HG03469 (cell line): ENCODE measurements at regions not wholly inside any gene's neighbourhood (a gene's known extent, or its start where the extent isn't known, plus 50 kb on each side); places are given as distances from the start of the nearest gene placed in this dataset.

Experiments
- ATAC-seq: cut with Tn5 transposase; IDR thresholded peaks from one replicate; pipeline ENCODE4 v1.9.1; 2021; ENCODE audit warnings: mild to moderate bottlenecking, moderate library complexity, moderate number of reproducible peaks; ENCODE audit not compliant: unreplicated experiment

DNA sequence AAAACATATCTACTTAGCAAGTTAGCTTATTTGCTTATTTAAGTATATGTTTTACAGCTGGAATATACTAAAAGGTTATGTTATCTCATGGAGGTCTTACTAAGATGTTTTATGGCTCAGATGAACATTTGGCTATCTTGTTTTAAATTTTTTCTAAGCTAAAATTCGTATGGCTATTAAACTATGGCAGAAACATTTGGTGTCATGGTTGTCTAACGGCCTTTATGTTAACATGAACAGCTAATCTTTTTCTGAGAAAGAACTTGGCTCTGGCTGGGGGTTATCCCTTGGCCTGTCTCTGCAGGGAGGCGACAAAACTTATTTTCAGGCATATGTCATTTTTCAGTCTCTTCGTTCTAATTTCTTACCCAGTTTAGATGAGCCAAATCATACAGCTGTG is 101.5 kb upstream of the MTPN start:
- ATAC-seq: no peak

DNA sequence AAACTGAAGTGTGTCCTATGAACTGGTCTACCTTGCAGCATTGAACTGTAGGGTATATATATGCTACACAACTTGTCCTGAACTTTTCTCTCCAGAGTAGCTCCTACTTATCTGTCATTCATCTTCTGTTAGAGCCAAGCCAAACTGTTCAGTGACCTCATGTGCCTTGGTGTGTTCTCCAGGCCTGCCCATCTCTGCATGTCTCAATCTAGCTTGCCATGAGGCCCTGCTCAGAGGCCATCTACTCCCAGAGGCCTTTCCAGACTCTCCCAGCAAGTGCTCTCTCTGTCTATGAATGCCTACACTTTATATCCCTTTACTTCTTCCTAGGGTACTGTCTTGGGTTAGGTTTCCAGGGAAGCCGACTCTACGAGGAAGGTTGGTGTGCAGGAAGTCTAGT is 99.8 kb upstream of the MTPN start:
- no peak for ATAC-seq

DNA sequence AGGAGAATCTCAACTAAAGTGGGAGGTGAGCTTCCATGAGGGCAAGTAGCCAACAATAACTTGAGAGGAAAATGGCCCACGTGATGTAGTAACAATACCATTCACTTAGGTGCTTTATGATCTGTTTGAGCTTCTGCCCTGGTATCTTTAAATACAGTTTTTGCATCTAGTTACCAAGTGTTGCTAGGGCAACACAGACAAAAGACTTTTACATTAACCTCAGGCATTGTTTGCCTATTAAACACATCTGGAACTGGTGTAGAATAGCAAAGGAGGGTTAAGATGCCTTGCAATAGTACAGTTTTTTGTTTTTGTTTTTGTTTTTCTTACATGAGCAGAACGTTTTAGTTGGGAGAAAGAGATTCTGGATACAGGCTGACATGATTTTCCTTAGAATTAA is 97.7 kb upstream of the MTPN start:
- no peak for ATAC-seq

GRCh38 chr7:136072447-136072846 is 95.3 kb upstream of the MTPN start:
- no peak for ATAC-seq

DNA sequence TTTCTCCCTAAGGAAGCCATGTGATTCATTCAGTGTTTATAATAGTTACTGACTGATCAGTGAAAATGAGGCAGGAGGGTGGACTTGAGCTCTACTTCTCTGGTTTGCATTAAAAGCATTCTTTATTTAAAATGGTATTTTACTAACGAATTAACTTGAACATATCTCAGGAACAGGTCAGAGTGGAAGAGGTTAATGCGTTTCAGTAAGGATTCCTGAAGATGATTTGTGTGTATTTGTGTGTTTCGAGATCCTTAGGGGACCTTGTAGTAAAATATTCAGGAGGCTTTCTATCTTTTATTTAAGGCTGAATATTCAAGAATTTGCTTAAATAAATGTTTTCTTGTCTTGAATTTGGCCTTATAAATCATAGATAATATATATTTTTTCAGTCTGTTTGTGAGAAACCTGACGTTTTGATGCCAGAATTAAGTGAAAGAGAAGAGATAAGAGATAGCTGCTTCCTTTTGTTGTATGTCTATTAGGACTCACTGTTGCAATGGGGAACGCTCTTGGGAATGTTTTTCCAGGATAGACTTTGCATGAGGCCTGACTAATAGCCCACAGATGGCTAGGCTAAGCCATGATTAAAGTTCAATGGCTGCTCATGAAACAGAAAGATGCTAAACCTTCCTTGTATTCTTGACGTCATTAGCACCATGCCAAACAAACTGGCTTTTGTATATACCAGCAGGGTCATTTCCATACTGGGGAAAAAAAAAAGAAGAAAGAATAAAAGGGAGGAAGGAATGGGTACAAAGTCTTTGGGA is 93.8 kb upstream of the MTPN start:
- no peak for ATAC-seq

- no peak for ATAC-seq
Observed at GRCh38 chr7:136069840-136070529, 92.8 kb upstream of the MTPN start.

DNA sequence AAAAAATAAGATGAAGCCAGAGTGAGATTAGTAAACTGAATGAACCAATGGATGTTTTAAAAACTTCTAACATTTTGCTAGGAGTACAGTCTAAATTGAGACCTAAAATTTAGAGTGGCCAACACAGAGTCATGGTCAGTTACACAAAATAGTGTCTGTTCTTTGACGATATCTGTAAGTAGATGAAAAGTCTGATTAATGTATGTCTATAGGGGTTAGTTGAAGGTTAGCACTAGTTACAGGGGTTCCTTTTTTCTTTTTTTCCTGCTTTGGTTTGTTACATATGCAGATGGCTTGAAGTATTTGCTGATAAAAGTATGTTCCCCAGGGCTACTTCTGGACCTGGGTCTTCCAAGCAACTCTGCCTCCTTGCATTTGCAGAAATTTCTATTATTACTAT is 90.1 kb upstream of the MTPN start:
- ATAC-seq: no peak

- no peak for ATAC-seq
Observed at GRCh38 chr7:136066304-136067143, 89.4 kb upstream of the MTPN start.

- ATAC-seq: no peak
Observed at GRCh38 chr7:136064627-136065237, 87.6 kb upstream of the MTPN start.

GRCh38 chr7:136064081-136064480 is 86.9 kb upstream of the MTPN start:
- ATAC-seq: no peak

DNA sequence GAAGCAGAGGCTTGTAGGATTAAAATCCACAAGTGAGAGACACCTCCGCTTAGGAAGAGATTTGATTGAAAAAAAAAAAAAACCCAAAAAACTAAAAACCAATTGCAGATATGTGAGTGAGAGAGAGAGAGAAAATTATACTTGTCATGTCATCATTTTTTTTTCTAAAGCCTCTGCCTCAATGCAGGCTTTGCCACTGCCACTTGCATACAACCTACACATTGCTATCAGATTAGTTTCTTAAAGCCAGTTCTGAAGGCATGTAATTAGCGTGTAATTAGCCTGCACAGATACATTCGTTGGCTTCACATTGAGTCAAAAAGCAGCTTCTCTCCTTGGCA is 86.1 kb upstream of the MTPN start:
- no peak for ATAC-seq

DNA sequence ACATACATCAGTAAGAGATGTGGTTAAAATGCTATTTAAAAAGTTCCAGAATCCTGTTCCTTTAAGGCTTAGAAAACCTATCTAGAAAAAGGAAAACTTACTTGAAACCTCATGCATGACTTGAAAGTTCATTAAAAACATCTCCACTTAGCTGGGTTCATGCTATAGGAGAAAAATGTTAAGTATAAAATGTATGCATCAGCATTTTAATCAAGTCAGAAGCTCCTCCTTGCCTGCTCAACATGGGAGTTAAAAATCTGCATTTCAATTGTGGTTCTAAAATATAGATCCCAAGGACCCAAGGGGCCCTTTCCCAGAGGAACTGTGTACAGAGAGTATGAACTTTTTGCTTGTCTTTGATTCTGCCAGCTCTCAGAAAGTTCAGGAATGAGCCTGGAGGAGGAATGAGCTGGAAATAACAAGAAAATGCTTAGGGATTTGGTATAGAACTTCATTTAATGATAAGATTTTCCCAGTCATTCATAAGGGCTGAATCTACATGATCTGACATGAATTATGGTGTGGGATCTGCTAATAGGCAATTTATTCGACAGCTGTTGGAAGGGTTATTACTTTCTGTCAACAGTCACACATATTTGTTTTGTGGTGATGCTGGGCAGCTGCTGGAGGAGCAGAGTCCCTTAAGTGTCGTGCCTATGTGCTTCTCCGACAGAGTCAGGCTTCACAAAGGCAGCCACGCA is 85.6 kb upstream of the MTPN start:
- ATAC-seq: no peak

DNA sequence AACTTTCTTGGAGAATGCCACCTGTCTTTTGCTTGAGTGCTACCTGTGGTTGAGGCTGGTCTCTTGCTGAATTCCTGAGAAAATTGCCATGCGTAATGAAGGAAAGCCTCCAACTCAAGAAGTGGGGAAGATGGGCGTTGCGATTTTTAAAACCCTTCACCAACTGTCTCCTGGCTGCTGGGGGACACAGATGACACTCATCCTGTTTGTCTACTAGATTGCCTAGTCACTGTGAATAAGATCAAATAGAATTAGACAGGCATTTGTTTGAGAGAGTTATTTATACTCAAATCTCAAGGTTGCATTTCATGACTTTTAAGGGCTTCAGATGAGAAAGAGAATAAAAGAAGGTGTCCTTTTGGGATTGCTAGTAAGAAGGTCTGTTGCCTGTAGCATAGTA is 84.3 kb upstream of the MTPN start:
- no peak for ATAC-seq

DNA sequence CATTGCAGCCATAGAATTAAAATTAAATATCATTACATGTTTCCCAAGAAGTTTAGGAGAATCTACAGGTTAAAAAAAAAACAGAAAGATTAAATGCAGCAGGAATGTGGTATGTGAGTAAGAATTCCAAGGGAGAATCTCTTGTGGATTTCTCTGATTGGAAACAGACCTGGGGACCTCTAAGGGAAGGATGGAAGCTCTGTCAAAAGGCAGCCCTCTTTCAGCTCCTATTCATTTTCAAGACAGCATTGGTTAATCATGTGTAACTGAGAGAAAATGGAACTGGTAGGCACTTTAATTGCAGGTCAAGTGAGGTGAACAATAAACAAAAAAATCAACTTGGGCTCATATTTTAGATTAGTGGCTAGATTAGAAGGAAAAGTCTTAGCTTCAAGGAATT is 81.4 kb upstream of the MTPN start:
- ATAC-seq: no peak

DNA sequence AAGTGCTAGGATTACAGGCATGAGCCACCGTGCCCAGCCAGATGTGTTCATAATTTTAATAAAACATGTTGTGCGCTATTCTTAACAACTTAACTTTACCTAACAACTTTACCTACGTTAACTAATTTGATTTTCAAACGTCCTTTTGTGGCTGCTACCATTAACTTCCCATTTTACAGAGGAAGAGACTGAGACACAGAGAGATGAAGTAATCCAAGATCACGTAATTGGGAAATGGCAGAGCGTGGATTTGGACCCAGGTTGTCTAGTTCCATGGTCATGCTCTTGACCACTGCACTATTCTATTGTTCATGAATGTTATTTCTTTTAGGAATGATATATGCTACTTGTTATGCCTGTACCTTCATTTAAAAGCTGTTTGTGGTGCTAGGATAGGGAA is 80.3 kb upstream of the MTPN start:
- ATAC-seq: no peak

DNA sequence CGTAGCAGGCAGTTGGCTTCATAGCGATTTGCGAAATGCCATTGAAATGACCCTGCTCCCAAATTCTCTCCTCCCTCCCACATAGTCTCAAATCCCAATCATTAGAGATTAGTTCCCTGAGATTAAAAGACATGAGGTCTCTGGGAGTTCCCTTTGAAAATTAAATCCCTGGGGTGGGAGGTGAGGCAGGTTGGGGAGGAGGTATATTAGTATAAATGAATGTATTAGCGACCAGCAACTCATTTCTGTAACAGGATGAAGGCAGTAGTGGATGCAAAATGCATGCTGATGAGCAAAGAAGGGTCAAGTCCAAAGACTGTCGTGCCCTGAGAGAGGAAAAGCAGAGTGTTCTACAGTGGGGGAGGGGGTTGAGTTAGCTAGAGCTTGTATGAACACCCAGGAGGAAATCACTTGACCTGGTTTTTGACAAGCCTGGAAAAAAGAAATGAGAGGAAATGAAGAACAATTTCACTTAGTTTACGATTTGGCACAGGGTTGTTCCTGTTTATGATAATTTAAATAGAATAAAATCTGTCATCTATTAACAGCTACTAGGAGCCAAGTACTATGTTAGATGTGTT is 79.6 kb upstream of the MTPN start:
- no peak for ATAC-seq

GRCh38 chr7:136055266-136055665 is 78.1 kb upstream of the MTPN start:
- no peak for ATAC-seq

- ATAC-seq: no peak
Observed at GRCh38 chr7:136053689-136054485, 76.7 kb upstream of the MTPN start.

DNA sequence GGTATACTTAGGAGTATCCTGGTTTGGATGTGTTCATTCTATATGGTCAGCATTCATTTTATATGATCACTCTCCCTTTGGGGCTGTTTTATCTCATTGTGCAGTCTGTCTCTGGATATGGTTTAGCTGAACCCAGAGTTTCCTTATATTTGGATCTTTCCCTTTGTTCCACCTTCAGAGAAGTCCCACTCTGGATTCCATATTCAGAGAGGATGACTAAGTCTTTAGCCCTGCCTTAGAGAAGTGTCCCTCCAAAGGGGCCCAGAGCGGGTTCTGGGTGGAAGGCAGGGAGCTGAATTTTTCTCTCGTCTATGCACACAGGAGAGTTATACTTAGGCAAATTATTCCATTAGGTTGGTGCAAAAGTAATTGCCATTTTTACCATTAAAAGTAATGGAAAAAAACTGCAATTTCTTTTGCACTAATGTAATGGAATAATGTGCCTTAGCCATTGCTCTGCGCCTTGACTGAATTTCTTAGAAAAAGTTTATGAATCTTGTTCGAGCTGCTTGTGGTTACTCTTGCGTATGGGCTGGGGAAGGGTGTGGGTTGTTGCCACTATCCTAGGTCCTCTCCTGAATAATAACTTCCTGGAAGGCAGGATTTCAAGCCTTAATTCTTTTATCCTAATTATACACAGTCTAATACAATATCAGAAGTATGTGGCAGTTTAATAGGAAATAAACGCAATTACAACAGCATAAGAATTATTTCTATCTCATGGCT is 74.2 kb upstream of the MTPN start:
- ATAC-seq: no peak
